Mammary epithelial cell (primary cell): ENCODE measurements at regions not wholly inside any gene's neighbourhood (a gene's known extent, or its start where the extent isn't known, plus 50 kb on each side); places are given as distances from the start of the nearest gene placed in this dataset.
"Not testable (repeated sequence)": the region's sequence is repeated elsewhere in the genome, so short reads cannot be mapped to it uniquely, and the experiment has no call there.

Source experiments
- EZH2 ChIP-seq: IDR thresholded peaks from 2 replicates; pipeline ENCODE4 v1.6.1; 2012; ENCODE audit warnings: low read length, inconsistent platforms, borderline replicate concordance
- TF ChIP-seq, protein P1 (sequence below), 2 donors: IDR thresholded peaks in 1 of 2; conservative IDR thresholded peaks in 1 of 2; 2 replicates each; pipeline ENCODE4 v1.5.1; 2011 to 2012; ENCODE audit warnings: inconsistent platforms in 2 of 2, low read length in 2 of 2, mild to moderate bottlenecking in 2 of 2, control low read depth in 1 of 2, low read depth in 1 of 2; ENCODE audit not compliant: insufficient read depth in 1 of 2; ENCODE audit errors: extremely low read depth in 1 of 2

DNA sequence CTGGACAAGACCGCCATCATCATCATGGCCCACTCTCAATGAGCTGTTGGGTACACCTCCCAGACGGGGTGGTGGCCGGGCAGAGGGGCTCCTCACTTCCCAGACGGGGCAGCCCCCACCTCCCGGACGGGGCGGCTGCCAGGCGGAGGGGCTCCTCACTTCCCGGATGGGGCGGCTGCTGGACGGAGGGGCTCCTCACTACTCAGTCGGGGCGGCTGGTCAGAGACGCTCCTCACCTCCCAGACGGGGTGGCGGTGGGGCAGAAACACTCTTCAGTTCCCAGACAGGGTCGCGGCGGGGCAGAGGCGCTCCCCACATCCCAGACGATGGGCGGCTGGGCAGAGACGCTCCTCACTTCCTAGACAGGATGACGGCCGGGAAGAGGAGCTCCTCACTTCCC lies 484.5 kb upstream of the KLHL4 start:
- TF ChIP-seq, protein P1, sequence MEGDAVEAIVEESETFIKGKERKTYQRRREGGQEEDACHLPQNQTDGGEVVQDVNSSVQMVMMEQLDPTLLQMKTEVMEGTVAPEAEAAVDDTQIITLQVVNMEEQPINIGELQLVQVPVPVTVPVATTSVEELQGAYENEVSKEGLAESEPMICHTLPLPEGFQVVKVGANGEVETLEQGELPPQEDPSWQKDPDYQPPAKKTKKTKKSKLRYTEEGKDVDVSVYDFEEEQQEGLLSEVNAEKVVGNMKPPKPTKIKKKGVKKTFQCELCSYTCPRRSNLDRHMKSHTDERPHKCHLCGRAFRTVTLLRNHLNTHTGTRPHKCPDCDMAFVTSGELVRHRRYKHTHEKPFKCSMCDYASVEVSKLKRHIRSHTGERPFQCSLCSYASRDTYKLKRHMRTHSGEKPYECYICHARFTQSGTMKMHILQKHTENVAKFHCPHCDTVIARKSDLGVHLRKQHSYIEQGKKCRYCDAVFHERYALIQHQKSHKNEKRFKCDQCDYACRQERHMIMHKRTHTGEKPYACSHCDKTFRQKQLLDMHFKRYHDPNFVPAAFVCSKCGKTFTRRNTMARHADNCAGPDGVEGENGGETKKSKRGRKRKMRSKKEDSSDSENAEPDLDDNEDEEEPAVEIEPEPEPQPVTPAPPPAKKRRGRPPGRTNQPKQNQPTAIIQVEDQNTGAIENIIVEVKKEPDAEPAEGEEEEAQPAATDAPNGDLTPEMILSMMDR (conservative IDR thresholded peaks at IDR 0.05 in 1 of 2, IDR thresholded peaks at IDR 0.05 in 1 of 2; ENCODE audit: extremely low read depth in 1 of 2, insufficient read depth in 1 of 2, low read depth in 1 of 2, low read length in 2 of 2), result not testable (repeated sequence)
- TF ChIP-seq EZH2, result not testable (repeated sequence)
